K562 (cell line): ENCODE measurements at regions not wholly inside any gene's neighbourhood (a gene's known extent, or its start where the extent isn't known, plus 50 kb on each side); places are given as distances from the start of the nearest gene placed in this dataset.

Source experiments
- ATAC-seq: fragments of 200-7000 bp; cut with Tn5 transposase; 3 replicates; pipeline ENCODE4 v1.9.1; 2020; ENCODE audit warnings: moderate library complexity
- BruUV-seq: library from RNA; stranded (reverse); fragments of 400-500 nt; replicated peaks from 2 replicates; lab custom pipeline; 2021; lab: Mats Ljungman, UMichigan
- CTCF ChIA-PET: fragments of 300-600 bp; formaldehyde crosslinking; extraction: SDS; loops from one replicate; lab custom pipeline; 2021; ENCODE audit warnings: low intra/inter-chr PET ratio; lab: Yijun Ruan, JAX
- POLR2A ChIA-PET: fragments of 300-600, 350-650 bp; sonication (Branson Sonifier 250); formaldehyde crosslinking; extraction: SDS; loops from one replicate; lab custom pipeline; 2021; ENCODE audit warnings: antibody characterized with exemption, inconsistent platforms; lab: Yijun Ruan, JAX
- DNase-seq, 4 experiments: peaks; one replicate each; pipeline versions ENCODE4 v3.0.0 to v3.0.0-alpha.2; 2011 to 2018; ENCODE audit warnings: low spot score in 3 of 4, mixed read lengths in 3 of 4; ENCODE audit errors: extremely low read depth in 1 of 4
- FAIRE-seq: peaks from 2 replicates; lab custom pipeline; 2011; peaks lifted over from hg19 to GRCh38; lab: Jason Lieb, UNC
- H2AFZ ChIP-seq: 2 replicates; pipeline ENCODE4 v1.6.0; 2011; ENCODE audit warnings: low read depth, low read length, control low read depth, inconsistent platforms
- H3K27ac ChIP-seq: fragments of 200-600 bp; 3 replicates; pipeline ENCODE4 v1.8.0; 2011; ENCODE audit warnings: low read depth, mild to moderate bottlenecking, control low read depth, inconsistent platforms, low read length, moderate library complexity, mixed read lengths; ENCODE audit errors: extremely low read depth
- H3K27me3 ChIP-seq, 2 experiments: fragments of 300-600 bp in 1 of 2; 2 replicates in 1 of 2; 3 replicates in 1 of 2; pipeline versions ENCODE4 v1.6.0 to v1.8.0; 2011; ENCODE audit warnings: inconsistent platforms in 2 of 2, low read length in 2 of 2, mild to moderate bottlenecking in 1 of 2, mixed read lengths in 1 of 2, moderate library complexity in 1 of 2; ENCODE audit not compliant: control insufficient read depth in 2 of 2, insufficient read depth in 2 of 2
- H3K36me3 ChIP-seq: fragments of 300-600 bp; 3 replicates; pipeline ENCODE4 v1.8.0; 2011; ENCODE audit warnings: mild to moderate bottlenecking, low read length, inconsistent platforms; ENCODE audit not compliant: control insufficient read depth, insufficient read depth
- H3K4me1 ChIP-seq, 2 experiments: fragments of 200-600 bp in 1 of 2; replicated peaks in 1 of 2; 2 replicates in 1 of 2; 3 replicates in 1 of 2; pipeline versions ENCODE4 v1.5.1 to v1.8.0; 2011; ENCODE audit warnings: inconsistent platforms in 2 of 2, low read length in 2 of 2, mild to moderate bottlenecking in 1 of 2, mixed read lengths in 1 of 2, moderate library complexity in 1 of 2; ENCODE audit not compliant: control insufficient read depth in 2 of 2, insufficient read depth in 2 of 2
- H3K4me2 ChIP-seq: 2 replicates; pipeline ENCODE4 v1.6.1; 2011; ENCODE audit warnings: low read length, control low read depth, inconsistent platforms, mixed read lengths; ENCODE audit not compliant: insufficient read depth
- H3K4me3 ChIP-seq: fragments of 200-600 bp; sonication (generic), shearing (Covaris generic); 2 replicates; pipeline ENCODE4 v1.5.1; 2016; ENCODE audit warnings: control low read depth, inconsistent platforms
- H3K79me2 ChIP-seq: fragments of 200-600 bp; 3 replicates; pipeline ENCODE4 v1.8.0; 2011; ENCODE audit warnings: low read length, inconsistent platforms; ENCODE audit not compliant: control insufficient read depth, insufficient read depth
- H3K9ac ChIP-seq, 2 experiments: 2 replicates each; pipeline versions ENCODE4 v1.6.0 to v1.6.1; 2011; ENCODE audit warnings: low read depth in 2 of 2, low read length in 2 of 2, control low read depth in 1 of 2, inconsistent platforms in 1 of 2, mild to moderate bottlenecking in 1 of 2, mixed read lengths in 1 of 2; ENCODE audit not compliant: insufficient read depth in 1 of 2
- H3K9me1 ChIP-seq: one replicate; pipeline ENCODE4 v1.6.0; 2011; ENCODE audit warnings: inconsistent platforms, mild to moderate bottlenecking, low read length, moderate library complexity; ENCODE audit not compliant: control insufficient read depth, insufficient read depth
- H3K9me3 ChIP-seq: replicated peaks from 2 replicates; pipeline ENCODE4 v1.5.1; 2011; ENCODE audit warnings: low read depth, low read length, inconsistent platforms; ENCODE audit not compliant: control insufficient read depth, insufficient read depth
- H4K20me1 ChIP-seq: replicated peaks from 2 replicates; pipeline ENCODE4 v1.6.1; 2011; ENCODE audit warnings: low read length, inconsistent platforms, mixed read lengths; ENCODE audit not compliant: control insufficient read depth, insufficient read depth
- POLR3G ChIP-seq: IDR thresholded peaks from 2 replicates; pipeline ENCODE4 v1.6.1; 2011; ENCODE audit not compliant: insufficient read length, insufficient replicate concordance; ENCODE audit errors: extremely low read depth
- RBM25 ChIP-seq: fragments of 200-400 bp; formaldehyde crosslinking; IDR thresholded peaks from 2 replicates; pipeline ENCODE4 v1.6.1; 2018; ENCODE audit warnings: low read length, low read depth, moderate library complexity; ENCODE audit not compliant: severe bottlenecking
- ZKSCAN1 ChIP-seq: fragments of 150-350 bp; IDR thresholded peaks from 2 replicates; pipeline ENCODE4 v1.6.1; 2016; ENCODE audit warnings: low read depth, low read length
- WGBS: fragments of 100-300 bp; shearing (Covaris generic); methylation state at CpG from one replicate; pipeline ENCODE4 v1.1.6; 2016; ENCODE audit warnings: low coverage, mixed read lengths; ENCODE audit not compliant: insufficient coverage; ENCODE audit errors: missing lambda C conversion rate; 5-methylcytosine and 5-hydroxymethylcytosine counted together
- in situ Hi-C: fragments of 300-500 bp; cut with MboI; formaldehyde crosslinking; loops from 4 replicates; pipeline ENCODE4 v1.15.0; 2018; ENCODE audit warnings: inconsistent platforms, mixed read lengths
- intact Hi-C: fragments of 100-400 bp; cut with micrococcal nuclease; formaldehyde crosslinking; loops from 2 replicates; pipeline ENCODE4 v1.14.2; 2022
- TF ChIP-seq, protein P1 (sequence below), 2 experiments: fragments of 450-650 bp; IDR thresholded peaks; 2 replicates each; pipeline ENCODE4 v1.6.1; 2018; ENCODE audit warnings: mild to moderate bottlenecking in 2 of 2, low read depth in 1 of 2; ENCODE audit not compliant: partially characterized antibody in 2 of 2

DNA sequence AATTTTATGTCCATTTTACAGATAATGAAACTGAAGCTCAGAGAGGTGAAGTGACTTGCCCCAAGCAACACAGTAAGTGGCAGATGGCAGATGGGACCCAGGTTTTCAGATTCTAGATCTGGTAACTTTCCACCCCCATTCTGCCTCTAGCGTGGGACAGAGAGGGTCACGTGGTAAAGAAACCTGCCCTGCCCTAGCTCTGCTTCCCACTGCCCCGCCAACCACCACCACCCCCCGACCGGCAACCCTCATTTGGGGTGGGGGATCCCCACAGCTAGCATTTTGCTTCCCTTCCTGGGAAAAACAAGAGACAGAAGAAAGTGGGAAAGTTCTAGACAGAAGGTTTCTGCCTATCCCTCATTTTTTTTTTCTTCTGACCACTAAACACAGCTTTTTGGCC, 172.5 kb downstream of the ACTL7B start:
- TF ChIP-seq ZKSCAN1 (no peak), POLR3G (no peak), RBM25 (peak; percentile 13)
- TF ChIP-seq, protein P1, sequence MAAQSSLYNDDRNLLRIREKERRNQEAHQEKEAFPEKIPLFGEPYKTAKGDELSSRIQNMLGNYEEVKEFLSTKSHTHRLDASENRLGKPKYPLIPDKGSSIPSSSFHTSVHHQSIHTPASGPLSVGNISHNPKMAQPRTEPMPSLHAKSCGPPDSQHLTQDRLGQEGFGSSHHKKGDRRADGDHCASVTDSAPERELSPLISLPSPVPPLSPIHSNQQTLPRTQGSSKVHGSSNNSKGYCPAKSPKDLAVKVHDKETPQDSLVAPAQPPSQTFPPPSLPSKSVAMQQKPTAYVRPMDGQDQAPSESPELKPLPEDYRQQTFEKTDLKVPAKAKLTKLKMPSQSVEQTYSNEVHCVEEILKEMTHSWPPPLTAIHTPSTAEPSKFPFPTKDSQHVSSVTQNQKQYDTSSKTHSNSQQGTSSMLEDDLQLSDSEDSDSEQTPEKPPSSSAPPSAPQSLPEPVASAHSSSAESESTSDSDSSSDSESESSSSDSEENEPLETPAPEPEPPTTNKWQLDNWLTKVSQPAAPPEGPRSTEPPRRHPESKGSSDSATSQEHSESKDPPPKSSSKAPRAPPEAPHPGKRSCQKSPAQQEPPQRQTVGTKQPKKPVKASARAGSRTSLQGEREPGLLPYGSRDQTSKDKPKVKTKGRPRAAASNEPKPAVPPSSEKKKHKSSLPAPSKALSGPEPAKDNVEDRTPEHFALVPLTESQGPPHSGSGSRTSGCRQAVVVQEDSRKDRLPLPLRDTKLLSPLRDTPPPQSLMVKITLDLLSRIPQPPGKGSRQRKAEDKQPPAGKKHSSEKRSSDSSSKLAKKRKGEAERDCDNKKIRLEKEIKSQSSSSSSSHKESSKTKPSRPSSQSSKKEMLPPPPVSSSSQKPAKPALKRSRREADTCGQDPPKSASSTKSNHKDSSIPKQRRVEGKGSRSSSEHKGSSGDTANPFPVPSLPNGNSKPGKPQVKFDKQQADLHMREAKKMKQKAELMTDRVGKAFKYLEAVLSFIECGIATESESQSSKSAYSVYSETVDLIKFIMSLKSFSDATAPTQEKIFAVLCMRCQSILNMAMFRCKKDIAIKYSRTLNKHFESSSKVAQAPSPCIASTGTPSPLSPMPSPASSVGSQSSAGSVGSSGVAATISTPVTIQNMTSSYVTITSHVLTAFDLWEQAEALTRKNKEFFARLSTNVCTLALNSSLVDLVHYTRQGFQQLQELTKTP (IDR thresholded peaks at IDR 0.05; ENCODE audit: low read depth in 1 of 2, partially characterized antibody in 2 of 2): no peak
- no peak for ATAC-seq
- no peaks in the 10 kb centered on the region for H3K9me1 ChIP-seq
- ChIA-PET CTCF (interaction anchor here (0.6 kb wide), 1 partner anchor 848 kb away, joined by 3 read pairs; no protein-coding TSS in a partner anchor), POLR2A (no interaction called here)
- BruUV-seq: no TSS peak
- H3K9ac ChIP-seq: no peak overlapping the region
- no peak overlapping the region for H3K27ac ChIP-seq
- no peaks in the 10 kb centered on the region for H3K36me3 ChIP-seq
- FAIRE-seq: no peak
- H3K4me2 ChIP-seq: no peak overlapping the region
- no peak overlapping the region for H2AFZ ChIP-seq
- no peak for DNase-seq
- H4K20me1 ChIP-seq: no peaks in the 10 kb centered on the region
- H3K9me3 ChIP-seq: no peaks in the 10 kb centered on the region
- H3K27me3 ChIP-seq: no peaks in the 10 kb centered on the region; a peak in 1 of 5 replicates
- in situ Hi-C loops (no loop called here), intact Hi-C loops (no loop called here)
- no peaks in the 10 kb centered on the region for H3K4me1 ChIP-seq
- H3K79me2 ChIP-seq: no peaks in the 10 kb centered on the region
- 3% methylated on average over 5 of the region's 5 CpGs for WGBS
- no peak overlapping the region for H3K4me3 ChIP-seq
